Naive thymus-derived CD8-positive, alpha-beta T cell (primary cell): ENCODE measurements at regions not wholly inside any gene's neighbourhood (a gene's known extent, or its start where the extent isn't known, plus 50 kb on each side); places are given as distances from the start of the nearest gene placed in this dataset.
"Not testable (repeated sequence)": the region's sequence is repeated elsewhere in the genome, so short reads cannot be mapped to it uniquely, and the experiment has no call there.

Experiments
- ATAC-seq, 2 donors: fragments of 150-1000 bp; cut with Tn5 transposase in 1 of 2; sonication (Bioruptor Pico), chemical (Tn5 transposase) in 1 of 2; 1 replicate in 1 of 2; 2 replicates in 1 of 2; pipeline ENCODE4 v1.10.0; 2021; ENCODE audit warnings: mild to moderate bottlenecking in 2 of 2, moderate library complexity in 2 of 2
- POLR2A ChIA-PET: fragments of 350-600 bp; sonication (Branson Sonifier 250); formaldehyde crosslinking; loops from one replicate; lab custom pipeline; 2021; ENCODE audit warnings: antibody characterized with exemption; lab: Charles Lee
- DNase-seq, 10 donors: peaks; one replicate each; pipeline versions ENCODE4 v3.0.0 to v3.0.0-alpha.2; 2020 to 2022
- H3K27ac Mint-ChIP-seq, 10 donors: one replicate each; pipeline ENCODE4 v1.8.0; 2020 to 2022; ENCODE audit warnings: mild to moderate bottlenecking in 10 of 10, mixed read lengths in 10 of 10, moderate library complexity in 4 of 10, inconsistent platforms in 1 of 10
- H3K27me3 Mint-ChIP-seq, 5 donors: one replicate each; pipeline ENCODE4 v1.8.0; 2021 to 2022; ENCODE audit warnings: mixed read lengths in 5 of 5
- H3K36me3 Mint-ChIP-seq, 3 donors: one replicate each; pipeline ENCODE4 v1.8.0; 2020 to 2022; ENCODE audit warnings: mixed read lengths in 3 of 3, mild to moderate bottlenecking in 2 of 3, inconsistent platforms in 1 of 3
- H3K4me1 Mint-ChIP-seq, 4 donors: one replicate each; pipeline ENCODE4 v1.8.0; 2021 to 2022; ENCODE audit warnings: mixed read lengths in 4 of 4
- H3K4me3 Mint-ChIP-seq, 10 donors: one replicate each; pipeline ENCODE4 v1.8.0; 2020 to 2022; ENCODE audit warnings: mild to moderate bottlenecking in 10 of 10, mixed read lengths in 10 of 10, moderate library complexity in 6 of 10, inconsistent platforms in 1 of 10
- H3K9me3 Mint-ChIP-seq, 9 donors: one replicate each; pipeline ENCODE4 v1.8.0; 2020 to 2022; ENCODE audit warnings: mixed read lengths in 9 of 9, mild to moderate bottlenecking in 3 of 9, inconsistent platforms in 1 of 9, moderate library complexity in 1 of 9

GRCh38 chr7:49486974-49487829, 286.2 kb upstream of the VWC2 start:
- Mint-ChIP-seq H3K27me3 (no peaks in the 10 kb centered on the region), H3K27ac (no peak overlapping the region), H3K4me3 (no peak overlapping the region), H3K9me3 (peaks cover 0 to 15% (median 1%) of the 10 kb centered on the region in 9 donors), H3K4me1 (no peaks in the 10 kb centered on the region), H3K36me3 (no peaks in the 10 kb centered on the region)
- no peak for ATAC-seq
- no peak for DNase-seq
- POLR2A ChIA-PET = no interaction called here

GRCh38 chr7:49487830-49488140, 285.7 kb upstream of the VWC2 start:
- H3K27me3 Mint-ChIP-seq = no peaks in the 10 kb centered on the region
- H3K27ac Mint-ChIP-seq = no peak overlapping the region
- no peaks in the 10 kb centered on the region for H3K36me3 Mint-ChIP-seq
- POLR2A ChIA-PET = no interaction called here
- H3K4me1 Mint-ChIP-seq = no peaks in the 10 kb centered on the region
- H3K9me3 Mint-ChIP-seq = peaks cover 0 to 12% (median 0%) of the 10 kb centered on the region in 9 donors
- no peak for DNase-seq
- no peak for ATAC-seq
- no peak overlapping the region for H3K4me3 Mint-ChIP-seq

- H3K27me3 Mint-ChIP-seq = no peaks in the 10 kb centered on the region
- POLR2A ChIA-PET = no interaction called here
- DNase-seq = no peak
- no peak overlapping the region for H3K27ac Mint-ChIP-seq
- no peaks in the 10 kb centered on the region for H3K36me3 Mint-ChIP-seq
- peaks cover 0 to 12% (median 0%) of the 10 kb centered on the region in 9 donors for H3K9me3 Mint-ChIP-seq
- no peaks in the 10 kb centered on the region for H3K4me1 Mint-ChIP-seq
- no peak overlapping the region for H3K4me3 Mint-ChIP-seq
- ATAC-seq = no peak
These were observed 284.9 kb upstream of the VWC2 start for GRCh38 chr7:49488573-49488972.

GRCh38 chr7:49497471-49497870, 276.0 kb upstream of the VWC2 start:
- POLR2A ChIA-PET = no interaction called here
- DNase-seq (no peak), ATAC-seq (no peak)
- H3K27ac Mint-ChIP-seq = no peak overlapping the region
- H3K36me3 Mint-ChIP-seq = no peaks in the 10 kb centered on the region
- H3K27me3 Mint-ChIP-seq = no peaks in the 10 kb centered on the region
- H3K4me1 Mint-ChIP-seq = no peaks in the 10 kb centered on the region
- H3K4me3 Mint-ChIP-seq = no peak overlapping the region
- H3K9me3 Mint-ChIP-seq = peaks cover 0 to 15% (median 0%) of the 10 kb centered on the region in 9 donors

- Mint-ChIP-seq H3K4me1 (no peaks in the 10 kb centered on the region), H3K27ac (no peak overlapping the region), H3K36me3 (no peaks in the 10 kb centered on the region), H3K9me3 (peaks cover 0 to 15% (median 0%) of the 10 kb centered on the region in 9 donors), H3K27me3 (no peaks in the 10 kb centered on the region), H3K4me3 (no peak overlapping the region)
- DNase-seq (no peak), ATAC-seq (no peak)
- POLR2A ChIA-PET = no interaction called here
These were observed 272.7 kb upstream of the VWC2 start for GRCh38 chr7:49500741-49501140.

- H3K4me1 Mint-ChIP-seq, H3K27ac Mint-ChIP-seq, DNase-seq, H3K27me3 Mint-ChIP-seq, H3K36me3 Mint-ChIP-seq, POLR2A ChIA-PET, ATAC-seq, H3K9me3 Mint-ChIP-seq, H3K4me3 Mint-ChIP-seq: not testable (repeated sequence)
These were observed 266.2 kb upstream of the VWC2 start for GRCh38 chr7:49507206-49507605.

- H3K27me3 Mint-ChIP-seq = no peaks in the 10 kb centered on the region
- POLR2A ChIA-PET = no interaction called here
- H3K4me1 Mint-ChIP-seq = no peaks in the 10 kb centered on the region
- ATAC-seq = no peak
- H3K36me3 Mint-ChIP-seq = no peaks in the 10 kb centered on the region
- no peak overlapping the region for H3K4me3 Mint-ChIP-seq
- no peak overlapping the region for H3K27ac Mint-ChIP-seq
- peaks cover 0 to 4% (median 0%) of the 10 kb centered on the region in 9 donors for H3K9me3 Mint-ChIP-seq
- DNase-seq = no peak
These were observed 259.5 kb upstream of the VWC2 start for GRCh38 chr7:49513911-49514310.

- Mint-ChIP-seq H3K9me3 (peaks cover 0 to 24% (median 4%) of the 10 kb centered on the region in 9 donors), H3K36me3 (no peaks in the 10 kb centered on the region), H3K27me3 (peaks cover 0 to 2% (median 0%) of the 10 kb centered on the region in 5 donors), H3K4me3 (no peak overlapping the region), H3K27ac (no peak overlapping the region), H3K4me1 (no peaks in the 10 kb centered on the region)
- DNase-seq = no peak
- no peak for ATAC-seq
- POLR2A ChIA-PET = no interaction called here
These were observed 252.5 kb upstream of the VWC2 start for GRCh38 chr7:49520951-49521350.

GRCh38 chr7:49522111-49522510, 251.3 kb upstream of the VWC2 start:
- Mint-ChIP-seq H3K4me1 (no peaks in the 10 kb centered on the region), H3K36me3 (no peaks in the 10 kb centered on the region), H3K9me3 (peaks cover 0 to 24% (median 3%) of the 10 kb centered on the region in 9 donors), H3K4me3 (no peak overlapping the region), H3K27ac (no peak overlapping the region), H3K27me3 (peaks cover 0 to 3% (median 0%) of the 10 kb centered on the region in 5 donors)
- no peak for DNase-seq
- POLR2A ChIA-PET = no interaction called here
- ATAC-seq = no peak

GRCh38 chr7:49523870-49524269, 249.6 kb upstream of the VWC2 start:
- no peak overlapping the region for H3K27ac Mint-ChIP-seq
- H3K27me3 Mint-ChIP-seq = peaks cover 0 to 3% (median 0%) of the 10 kb centered on the region in 5 donors
- H3K4me3 Mint-ChIP-seq = no peak overlapping the region
- H3K4me1 Mint-ChIP-seq = no peaks in the 10 kb centered on the region
- DNase-seq = no peak
- ATAC-seq = no peak
- POLR2A ChIA-PET = no interaction called here
- no peaks in the 10 kb centered on the region for H3K36me3 Mint-ChIP-seq
- H3K9me3 Mint-ChIP-seq = peaks cover 0 to 20% (median 5%) of the 10 kb centered on the region in 9 donors

- H3K27me3 Mint-ChIP-seq = peaks cover 0 to 3% (median 0%) of the 10 kb centered on the region in 5 donors
- H3K36me3 Mint-ChIP-seq = no peaks in the 10 kb centered on the region
- no peaks in the 10 kb centered on the region for H3K4me1 Mint-ChIP-seq
- POLR2A ChIA-PET = no interaction called here
- no peak overlapping the region for H3K4me3 Mint-ChIP-seq
- H3K9me3 Mint-ChIP-seq = peaks cover 0 to 14% (median 9%) of the 10 kb centered on the region in 9 donors
- ATAC-seq (no peak), DNase-seq (no peak)
- H3K27ac Mint-ChIP-seq = no peak overlapping the region
These were observed 246.3 kb upstream of the VWC2 start for GRCh38 chr7:49527182-49527581.

- H3K27ac Mint-ChIP-seq = no peak overlapping the region
- no peak for ATAC-seq
- no peak for DNase-seq
- peaks cover 0 to 3% (median 0%) of the 10 kb centered on the region in 5 donors for H3K27me3 Mint-ChIP-seq
- H3K4me1 Mint-ChIP-seq = no peaks in the 10 kb centered on the region
- no peaks in the 10 kb centered on the region for H3K36me3 Mint-ChIP-seq
- H3K4me3 Mint-ChIP-seq = no peak overlapping the region
- H3K9me3 Mint-ChIP-seq = peaks cover 0 to 14% (median 6%) of the 10 kb centered on the region in 9 donors
- POLR2A ChIA-PET = no interaction called here
These were observed 243.0 kb upstream of the VWC2 start for GRCh38 chr7:49530481-49530880.

- H3K4me1 Mint-ChIP-seq = no peaks in the 10 kb centered on the region
- no peak for ATAC-seq
- no peaks in the 10 kb centered on the region for H3K27me3 Mint-ChIP-seq
- POLR2A ChIA-PET = no interaction called here
- H3K36me3 Mint-ChIP-seq = peaks cover 0 to 20% (median 0%) of the 10 kb centered on the region in 3 donors
- no peak overlapping the region for H3K4me3 Mint-ChIP-seq
- DNase-seq = no peak
- H3K27ac Mint-ChIP-seq = no peak overlapping the region
- peaks cover 0 to 57% (median 23%) of the 10 kb centered on the region in 9 donors for H3K9me3 Mint-ChIP-seq
These were observed 209.6 kb upstream of the VWC2 start for GRCh38 chr7:49563693-49564378.
